A172 (cell line): ENCODE measurements at regions not wholly inside any gene's neighbourhood (a gene's known extent, or its start where the extent isn't known, plus 50 kb on each side); places are given as distances from the start of the nearest gene placed in this dataset.
"Not testable (repeated sequence)": the region's sequence is repeated elsewhere in the genome, so short reads cannot be mapped to it uniquely, and the experiment has no call there.

Source experiments
- DNase-seq: peaks from one replicate; pipeline ENCODE4 v3.0.0-alpha.2; 2015; ENCODE audit warnings: low spot score

DNA sequence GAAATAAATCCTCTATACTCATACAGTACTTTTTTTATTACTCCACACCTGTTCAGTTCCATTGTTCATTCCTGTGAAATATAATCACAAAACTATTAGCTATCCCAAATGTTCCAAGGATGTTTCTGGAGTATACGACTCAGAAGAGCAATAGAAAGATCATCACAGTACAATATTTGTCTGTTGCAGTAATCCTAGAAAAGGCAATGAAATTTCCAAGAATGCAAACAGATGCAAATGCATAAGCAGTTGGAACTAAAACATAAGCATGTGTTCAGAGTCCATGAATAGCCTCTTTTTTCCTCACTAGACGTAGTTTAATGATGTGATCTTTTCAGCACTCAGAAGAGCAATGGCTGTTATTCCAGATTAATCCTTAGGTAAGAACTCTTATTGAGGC, 55.2 kb downstream of the RTL3 start:
- no peak for DNase-seq

DNA sequence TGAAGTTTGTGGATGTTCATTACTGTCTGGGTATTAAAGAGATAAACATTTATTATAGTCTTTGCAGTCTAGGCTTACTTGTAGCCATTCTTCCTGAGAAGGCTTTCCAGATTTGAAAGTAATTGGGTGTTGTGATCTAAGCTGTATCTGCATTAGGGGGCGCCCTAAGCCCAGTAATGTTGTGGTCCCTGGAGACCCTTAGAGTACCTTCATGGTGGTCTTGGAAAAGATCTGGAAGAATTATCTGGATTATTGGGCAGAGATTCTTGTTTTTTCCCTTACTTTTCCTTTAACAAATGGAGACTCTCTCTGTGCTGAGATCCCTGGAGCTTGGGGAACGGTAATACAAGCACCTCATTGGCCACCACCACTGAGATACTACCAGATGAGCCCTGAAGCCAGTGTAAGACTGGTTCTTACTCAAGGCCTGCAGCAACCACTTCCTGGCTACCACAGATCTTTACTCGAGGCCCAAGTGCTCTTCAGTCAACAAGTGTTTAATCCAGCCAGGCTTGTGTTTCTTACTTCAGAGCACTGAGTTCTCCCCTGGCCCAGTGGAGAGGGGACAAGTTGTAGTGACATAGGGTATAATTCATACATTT, 63.1 kb downstream of the RTL3 start:
- DNase-seq = no peak

DNA sequence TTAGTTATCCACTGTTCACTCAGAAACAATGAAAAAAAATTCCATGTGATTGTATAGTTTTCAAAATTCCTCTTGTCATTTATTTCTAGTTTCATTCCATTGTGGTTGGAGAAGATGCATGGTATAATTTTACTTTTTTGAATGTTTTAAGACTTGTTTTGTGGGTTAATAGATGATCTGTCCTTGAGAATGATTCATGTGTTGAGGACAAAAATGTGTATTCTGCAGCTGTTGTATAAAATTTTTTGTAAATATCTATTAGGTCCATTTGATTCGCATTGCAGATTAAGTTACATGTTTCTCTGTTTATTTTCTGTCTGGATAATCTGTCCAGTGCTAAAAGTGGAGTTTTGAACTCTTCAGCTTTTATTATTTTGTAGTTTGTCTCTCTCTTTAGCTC, 65.4 kb downstream of the RTL3 start:
- DNase-seq = no peak

DNA sequence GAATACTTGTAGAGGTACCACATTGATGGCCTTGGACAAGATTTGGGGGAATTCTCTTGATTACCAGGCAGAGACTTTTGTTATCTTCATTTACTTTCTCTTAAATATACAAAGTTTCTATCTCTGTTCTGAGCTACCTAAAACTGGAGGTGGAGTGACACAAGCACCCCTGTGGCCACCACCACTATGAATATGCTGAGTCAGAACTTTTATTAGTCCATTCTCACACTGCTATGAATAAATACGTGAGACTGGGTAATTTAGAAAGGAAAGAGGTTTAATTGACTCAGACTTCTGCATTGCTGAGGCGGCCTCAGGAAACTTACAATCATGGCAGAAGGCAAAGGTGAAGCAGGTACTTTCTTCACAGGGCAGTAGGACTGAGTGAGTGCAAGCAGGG, 67.1 kb downstream of the RTL3 start:
- no peak for DNase-seq

DNA sequence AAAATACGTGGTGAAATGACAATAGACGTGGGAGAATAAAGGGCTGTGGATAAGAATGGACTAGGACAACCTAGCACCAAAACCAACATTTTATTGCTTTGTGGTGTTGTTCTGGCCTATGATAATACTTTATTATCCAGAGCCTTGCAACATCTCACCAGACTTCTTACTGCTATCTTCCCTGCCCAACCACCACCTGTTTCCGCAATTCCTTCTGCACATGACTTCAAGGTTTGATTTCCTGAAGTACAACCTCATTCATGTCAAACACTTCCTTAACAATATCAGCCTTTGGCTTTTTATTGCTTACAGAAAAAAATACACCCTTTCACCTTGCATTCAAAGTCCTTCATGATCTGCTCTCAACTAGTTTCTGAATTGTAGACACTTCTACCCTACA, 84.8 kb downstream of the RTL3 start:
- no peak for DNase-seq

DNA sequence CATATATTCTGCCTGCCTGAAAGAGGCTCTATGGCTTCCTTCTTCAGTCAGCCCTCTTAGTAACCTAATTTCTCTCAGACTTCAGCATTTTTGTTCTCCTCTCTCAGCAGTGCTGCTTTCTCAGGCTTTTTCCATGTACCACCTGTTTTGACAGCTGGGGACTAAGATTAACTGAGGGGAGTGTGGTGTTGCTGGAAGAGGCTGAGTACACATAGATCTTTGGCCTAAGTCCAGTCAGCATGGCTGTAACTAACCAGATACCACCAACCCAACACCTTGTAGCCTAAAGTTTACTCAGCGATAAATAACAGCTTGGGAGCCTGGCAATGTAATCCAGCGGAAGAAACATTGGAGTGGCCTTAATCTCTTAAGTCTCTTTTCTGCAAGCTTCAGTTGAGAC, 85.5 kb downstream of the RTL3 start:
- no peak for DNase-seq

DNA sequence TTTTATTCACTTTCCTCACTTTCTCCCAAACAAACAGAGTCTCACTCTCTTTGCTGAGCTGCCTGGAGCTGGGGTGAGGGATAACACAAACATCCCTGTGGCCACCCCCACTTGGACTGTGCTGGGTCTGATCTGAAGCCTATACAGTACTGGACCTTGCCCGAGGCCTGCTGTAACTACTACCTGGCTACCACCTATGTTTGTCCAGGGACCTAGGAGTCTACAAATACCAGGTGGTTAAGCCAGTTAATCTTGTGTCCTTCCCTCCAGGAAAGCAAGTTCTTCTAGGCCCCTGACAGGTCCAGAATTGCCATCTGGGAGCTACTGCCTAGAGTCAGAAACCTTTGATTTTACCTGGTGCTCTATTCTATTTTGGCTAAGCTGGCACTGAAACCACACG, 87.3 kb downstream of the RTL3 start:
- no peak for DNase-seq

DNA sequence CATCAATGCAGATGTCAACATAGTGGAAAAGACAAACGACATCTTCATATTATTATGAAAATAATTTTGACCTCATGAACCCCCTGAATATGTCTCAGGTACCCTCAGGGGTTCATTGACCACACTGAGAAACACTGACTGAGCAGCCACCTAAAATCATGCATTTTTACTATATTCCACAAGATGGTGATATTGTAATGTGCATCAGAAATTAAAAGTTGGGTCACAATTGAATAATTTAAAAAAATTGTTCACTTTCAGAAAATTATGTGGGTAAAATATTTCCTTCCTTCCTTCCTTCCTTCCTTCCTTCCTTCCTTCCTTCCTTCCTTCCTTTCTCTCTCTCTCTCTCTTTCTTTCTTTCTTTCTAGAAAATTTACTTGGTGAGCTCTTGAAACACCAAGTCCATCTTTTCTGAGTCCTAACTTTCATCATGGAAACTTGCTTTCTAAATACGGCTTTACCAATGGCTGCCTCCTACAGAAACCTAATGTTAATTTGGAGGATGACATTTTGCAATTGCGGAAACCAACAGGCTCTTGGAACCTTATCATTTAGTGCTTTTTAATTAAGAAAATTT, 103.6 kb downstream of the RTL3 start:
- no peak for DNase-seq

DNA sequence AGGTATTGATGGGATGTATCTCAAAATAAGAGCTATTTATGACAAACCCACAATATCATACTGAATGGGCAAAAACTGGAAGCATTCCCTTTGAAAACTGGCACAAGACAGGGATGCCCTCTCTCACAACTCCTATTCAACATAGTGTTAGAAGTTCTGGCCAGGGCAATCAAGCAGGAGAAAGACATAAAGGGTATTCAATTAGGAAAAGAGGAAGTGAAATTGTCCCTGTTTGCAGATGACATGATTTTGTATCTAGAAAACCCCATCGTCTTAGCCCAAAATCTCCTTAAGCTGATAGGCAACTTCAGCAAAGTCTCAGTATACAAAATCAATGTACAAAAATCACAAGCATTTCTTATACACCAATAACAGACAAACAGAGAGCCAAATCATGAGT, 106.5 kb downstream of the RTL3 start:
- not testable (repeated sequence) for DNase-seq

DNA sequence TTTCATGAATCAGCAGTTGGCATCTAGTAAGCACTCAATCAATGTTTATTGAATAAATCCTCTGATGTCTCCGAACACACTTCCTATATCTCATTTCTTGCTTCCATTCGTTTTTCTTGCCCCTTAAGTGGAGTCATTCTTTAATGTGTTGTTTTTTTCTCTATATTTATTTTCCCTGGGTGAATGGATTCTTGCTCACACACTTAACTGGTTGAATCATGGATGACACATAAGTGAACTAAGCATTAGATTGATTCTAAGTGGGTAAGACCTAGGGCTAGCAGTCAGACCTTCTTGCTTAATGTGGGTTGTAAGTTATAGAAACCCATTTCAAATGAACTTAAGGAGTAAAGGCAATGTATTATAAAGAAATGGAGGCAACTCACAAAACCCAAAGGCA, 111.1 kb downstream of the RTL3 start:
- DNase-seq = no peak

DNA sequence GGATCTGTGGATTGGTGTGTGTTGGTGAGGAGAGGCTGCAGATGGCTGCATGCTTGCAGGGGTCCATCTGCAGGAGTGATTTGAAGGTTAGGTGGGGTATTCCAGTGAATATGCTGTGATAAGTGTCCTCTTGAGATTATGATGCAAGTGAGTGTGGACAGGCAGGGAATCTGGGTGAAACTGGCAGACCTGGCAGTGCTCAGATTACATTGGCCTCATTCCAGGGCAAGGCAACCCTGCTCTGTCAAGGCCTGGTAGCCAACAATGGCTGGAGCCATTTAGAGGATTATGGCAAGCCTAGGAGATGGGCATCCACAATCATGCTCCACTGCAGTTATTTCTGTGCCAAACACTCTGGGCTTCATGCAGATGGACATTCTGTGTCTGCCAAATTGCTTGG, 113.9 kb downstream of the RTL3 start:
- no peak for DNase-seq

DNA sequence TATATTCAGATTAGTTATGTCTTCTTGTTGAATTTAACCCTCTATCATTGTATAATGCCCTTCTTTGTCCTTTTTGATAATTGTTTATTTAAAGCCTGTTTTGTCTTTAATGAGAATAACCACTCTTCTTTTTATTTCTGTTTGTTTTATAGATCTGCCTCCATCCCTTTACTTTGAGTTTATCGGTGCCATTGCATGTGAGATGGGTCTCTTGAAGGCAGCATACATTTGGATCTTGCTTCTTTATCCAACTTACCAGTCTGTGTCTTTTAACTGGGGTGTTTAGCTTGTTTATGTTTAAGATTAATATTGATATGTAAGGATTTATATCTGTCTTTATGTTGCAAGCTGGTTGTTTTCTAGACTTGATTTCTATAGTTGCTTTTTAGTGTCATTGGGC, 115.8 kb downstream of the RTL3 start:
- no peak for DNase-seq

DNA sequence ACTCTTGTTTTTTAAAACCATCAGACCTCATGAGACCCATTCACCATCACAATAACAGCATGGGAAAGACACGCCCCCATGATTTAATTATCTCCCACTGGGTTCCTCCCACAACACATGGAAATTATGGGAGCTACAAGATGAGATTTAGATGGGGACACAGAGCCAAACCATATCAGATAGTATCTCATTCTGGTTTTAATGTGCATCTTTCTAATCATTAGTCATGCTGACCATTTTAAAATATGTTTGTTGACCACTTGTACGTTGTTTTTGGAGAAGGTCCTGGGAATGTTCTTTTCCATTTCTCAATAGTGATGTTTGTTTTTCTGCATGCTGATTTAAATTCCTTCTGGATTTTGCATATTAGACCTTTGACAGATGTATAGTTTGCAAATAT, 119.0 kb downstream of the RTL3 start:
- no peak for DNase-seq

DNA sequence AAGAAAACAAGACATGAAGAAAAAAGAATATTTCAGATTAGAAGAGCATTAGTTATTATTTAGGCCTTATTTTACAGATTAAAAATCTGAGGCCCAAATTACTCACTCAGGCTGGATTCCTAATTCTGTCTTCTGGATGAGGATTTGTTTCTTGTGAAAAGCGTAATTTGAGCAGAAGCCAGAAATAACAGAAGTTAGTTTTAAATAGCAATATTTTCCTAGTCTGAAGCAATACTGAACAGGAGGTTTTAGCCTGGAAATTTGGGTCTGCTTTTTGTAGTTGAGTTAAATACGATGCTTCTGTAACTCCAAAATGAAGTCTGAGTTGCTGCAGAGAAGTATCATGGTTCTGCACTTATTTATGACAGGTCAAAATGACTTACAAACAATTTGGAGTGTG, 124.9 kb downstream of the RTL3 start:
- no peak for DNase-seq

DNA sequence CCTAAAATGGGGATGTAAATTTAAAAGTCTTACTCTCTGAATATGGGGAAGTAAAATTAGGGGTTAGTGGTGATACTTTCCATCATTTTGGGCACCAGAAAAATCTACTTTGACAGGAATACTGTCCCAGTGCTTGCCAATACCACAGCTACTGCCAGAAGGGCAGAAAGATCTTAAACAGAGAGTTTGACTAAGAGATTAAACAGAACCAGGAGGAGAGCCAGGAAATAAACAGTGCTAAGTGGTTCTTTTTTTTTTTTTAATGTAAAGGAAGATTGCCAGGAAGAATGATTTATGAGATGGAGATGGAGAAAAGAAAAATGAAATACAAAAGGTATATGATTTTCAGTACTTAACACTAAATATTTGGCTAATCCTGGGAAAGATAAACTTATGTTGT, 126.8 kb downstream of the RTL3 start:
- no peak for DNase-seq

DNA sequence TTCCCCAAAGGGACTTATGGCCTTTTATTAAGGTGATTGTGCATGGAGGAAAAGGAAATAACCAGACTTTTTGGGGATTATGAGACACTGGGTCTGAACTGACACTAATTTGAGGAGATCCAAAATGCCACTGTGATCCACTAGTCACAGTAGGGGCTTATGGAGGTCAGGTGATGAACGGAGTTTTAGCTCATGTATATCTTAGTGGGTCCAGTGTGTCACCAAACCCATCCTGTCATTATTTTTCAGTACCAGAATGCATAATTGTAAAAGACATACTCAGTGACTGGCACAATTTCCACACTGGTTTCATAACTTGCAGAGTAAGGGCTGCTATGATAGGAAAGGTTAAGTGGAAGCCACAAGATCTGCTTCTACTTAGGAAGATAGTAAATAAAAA, 131.3 kb downstream of the RTL3 start:
- DNase-seq = no peak

DNA sequence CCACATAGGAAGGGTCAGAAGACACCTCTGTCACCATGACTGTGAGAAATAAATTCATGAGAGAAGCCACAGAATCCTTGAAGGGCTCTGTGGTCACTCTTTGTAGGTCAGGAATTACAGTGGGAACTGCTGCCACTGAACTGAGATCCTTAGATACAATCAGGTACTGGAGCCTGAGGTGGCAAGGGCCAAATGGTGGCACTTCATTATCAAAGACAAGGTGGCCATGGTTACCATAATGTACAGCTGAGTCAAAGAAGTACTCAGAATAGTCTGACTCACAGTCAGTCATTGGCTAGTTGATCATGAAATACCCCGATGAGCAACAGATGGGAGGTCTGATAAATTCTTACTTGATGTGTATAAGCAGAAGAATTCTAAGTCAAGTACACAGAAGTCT, 131.9 kb downstream of the RTL3 start:
- DNase-seq = no peak

DNA sequence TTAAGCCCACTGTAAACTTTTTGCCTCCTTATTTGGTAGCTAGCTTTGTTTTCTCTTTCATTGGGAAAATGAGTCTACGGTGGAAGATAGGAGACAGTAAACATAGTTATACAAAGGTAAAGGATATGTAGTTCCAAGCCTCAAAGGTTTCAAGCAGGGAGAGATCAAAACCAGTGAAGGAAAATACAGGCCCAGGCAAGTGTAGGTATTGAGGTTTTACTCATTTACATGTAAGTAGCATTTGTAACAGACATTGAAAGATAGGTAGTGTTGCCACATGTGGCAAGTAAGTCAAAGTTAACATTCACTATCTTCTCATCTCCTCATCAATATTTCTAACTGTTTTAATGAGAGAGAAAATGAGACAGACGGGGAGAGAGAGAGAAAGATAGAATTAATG, 136.5 kb downstream of the RTL3 start:
- DNase-seq = no peak

DNA sequence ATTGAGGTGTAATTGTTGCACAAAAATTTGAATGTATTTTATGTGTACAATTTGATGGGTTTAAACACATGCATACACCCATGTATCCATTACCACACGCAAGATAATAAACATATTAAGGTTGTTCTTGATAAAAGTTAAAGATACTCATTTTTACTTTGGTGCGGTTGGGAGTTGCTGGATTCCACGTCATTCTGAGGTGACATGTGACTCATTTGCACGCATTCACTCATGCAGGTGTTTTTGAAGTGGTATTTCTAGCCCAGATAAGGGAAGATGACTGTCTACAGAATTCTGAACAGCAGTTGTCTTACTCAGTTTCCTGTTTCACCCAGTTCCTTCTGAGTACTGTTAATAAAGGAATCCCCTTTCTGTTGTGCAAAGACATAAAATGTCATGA, 142.0 kb downstream of the RTL3 start:
- no peak for DNase-seq

DNA sequence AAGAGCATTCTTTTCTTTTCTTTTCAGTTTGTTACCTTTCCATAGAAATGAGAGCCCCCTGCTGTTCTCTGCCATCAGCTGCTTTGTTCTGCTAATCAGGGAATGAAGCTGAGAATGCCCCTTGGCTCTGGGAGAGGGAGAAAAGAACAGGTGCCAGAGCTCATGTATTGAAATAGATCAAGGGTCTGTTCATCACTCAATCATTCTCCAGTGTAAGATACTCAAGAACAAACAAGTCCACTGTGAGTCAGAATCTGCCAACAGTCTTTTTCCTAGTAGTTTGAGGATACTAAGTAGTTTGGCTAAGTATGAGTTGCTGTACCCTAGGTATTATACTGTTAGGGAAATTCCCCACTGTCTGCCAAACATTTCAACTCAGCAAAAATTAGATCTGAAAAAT, 144.3 kb downstream of the RTL3 start:
- DNase-seq = no peak

DNA sequence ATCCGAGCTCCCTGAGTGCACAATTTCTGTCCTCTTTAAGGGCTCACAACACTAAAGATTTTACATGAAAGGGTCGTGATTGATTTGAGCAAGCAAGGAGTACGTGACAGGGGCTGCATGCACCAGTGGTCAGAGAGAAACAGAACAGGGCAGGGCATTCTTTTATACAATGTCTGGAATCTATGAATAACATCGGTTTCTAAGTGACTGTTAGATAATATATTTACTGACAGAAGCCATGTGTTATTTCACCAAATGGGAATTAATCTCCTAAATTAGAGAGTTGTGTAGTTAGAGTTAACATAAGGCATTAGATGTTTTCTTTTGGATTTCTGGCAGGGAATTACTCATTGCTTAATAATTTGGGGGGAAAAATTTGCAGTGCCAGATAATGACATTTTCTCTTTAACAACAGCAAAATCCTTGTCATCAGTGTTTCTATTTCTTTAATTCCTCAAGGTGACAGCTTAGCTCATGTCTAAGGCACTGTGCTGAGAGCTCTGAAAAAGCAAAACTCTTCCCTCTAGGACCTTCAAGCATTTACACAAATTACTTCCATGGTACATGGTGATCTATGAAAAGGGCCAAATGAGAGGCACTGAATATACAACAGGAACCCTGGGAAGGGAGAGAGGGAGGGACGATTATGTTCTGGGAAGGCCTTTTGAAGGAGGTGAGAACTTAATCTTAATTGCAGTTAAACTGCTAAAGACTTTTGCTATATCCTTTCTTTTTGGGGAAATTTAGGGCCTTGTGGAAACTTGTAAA, 145.0 kb downstream of the RTL3 start:
- DNase-seq = no peak

DNA sequence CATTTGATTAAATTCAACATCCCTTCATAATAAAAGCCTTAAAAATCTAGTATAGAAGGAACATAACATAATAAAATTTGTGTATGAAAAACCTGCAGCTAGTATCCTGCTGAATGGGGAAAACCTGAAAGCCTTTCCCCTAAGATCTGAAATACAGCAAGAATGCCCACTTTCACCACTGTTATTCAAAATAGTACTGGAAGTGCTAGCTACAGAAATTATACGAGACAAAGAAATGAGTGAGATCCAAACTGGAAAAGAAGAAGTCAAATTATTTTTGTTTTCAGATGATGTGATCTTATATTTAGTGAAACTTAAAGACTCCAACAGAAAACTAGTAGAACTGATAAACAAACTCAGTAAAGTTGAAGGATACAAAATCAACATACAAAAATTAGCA, 152.9 kb downstream of the RTL3 start:
- no peak for DNase-seq

DNA sequence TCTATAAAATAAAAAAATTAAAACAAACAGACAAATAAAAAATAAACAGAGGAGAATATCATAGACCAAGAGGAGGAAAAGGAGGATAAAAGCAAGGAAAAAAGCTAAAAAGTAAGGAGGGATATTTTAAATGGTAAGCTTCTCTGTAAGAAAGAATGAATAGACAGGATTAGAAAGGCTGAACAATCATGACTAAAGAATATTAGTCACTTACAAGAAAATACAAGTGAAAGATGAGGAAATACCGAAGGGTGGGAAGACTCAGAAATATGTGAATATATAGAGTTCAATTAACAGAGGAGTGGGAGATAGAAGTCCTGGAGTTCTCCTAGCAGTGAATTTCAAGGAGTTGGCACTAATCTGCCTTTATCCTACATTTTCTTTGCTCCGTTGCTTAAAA, 162.6 kb downstream of the RTL3 start:
- no peak for DNase-seq

DNA sequence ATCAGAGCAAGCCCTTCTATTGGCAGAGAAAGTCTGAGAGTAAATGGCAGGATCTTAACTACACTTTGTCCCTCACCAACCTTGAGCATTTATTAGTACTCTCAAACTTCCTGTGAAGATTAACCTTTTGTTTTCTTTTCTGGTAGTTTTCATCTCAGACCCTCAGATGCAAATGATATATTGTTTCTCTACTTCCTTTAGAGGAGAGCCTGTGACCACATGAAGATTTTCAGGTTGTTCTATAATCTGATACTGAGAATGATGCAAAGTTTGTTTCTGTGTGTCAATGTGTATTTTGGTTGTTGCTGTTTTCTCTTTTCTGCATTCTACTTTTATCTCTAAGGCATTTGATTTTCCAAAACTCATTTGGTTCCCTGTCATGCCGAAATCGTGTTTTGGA, 165.8 kb upstream of the CYSLTR1 start:
- DNase-seq = no peak
